Fibroblast of skin of left quadriceps (primary cell): ENCODE measurements at regions not wholly inside any gene's neighbourhood (a gene's known extent, or its start where the extent isn't known, plus 50 kb on each side); places are given as distances from the start of the nearest gene placed in this dataset.
"Not testable (repeated sequence)": the region's sequence is repeated elsewhere in the genome, so short reads cannot be mapped to it uniquely, and the experiment has no call there.

Experiments
- DNase-seq, 2 experiments: peaks; one replicate each; pipeline ENCODE4 v3.0.0-alpha.2; 2013; ENCODE audit warnings: low read depth in 2 of 2

- DNase-seq: no peak
Observed at GRCh38 chr4:79177388-79177787, 148.5 kb downstream of the NAA11 start.

GRCh38 chr4:79176351-79176750, 149.5 kb downstream of the NAA11 start:
- no peak for DNase-seq

GRCh38 chr4:79175716-79176115, 150.1 kb downstream of the NAA11 start:
- no peak for DNase-seq

GRCh38 chr4:79174490-79175252, 151.2 kb downstream of the NAA11 start:
- peak; percentile 33 to 39 for DNase-seq

GRCh38 chr4:79173186-79173585, 152.7 kb downstream of the NAA11 start:
- DNase-seq: no peak

GRCh38 chr4:79170077-79170476, 155.8 kb downstream of the NAA11 start:
- no peak for DNase-seq

- no peak for DNase-seq
Observed at GRCh38 chr4:79164907-79165610, 160.8 kb downstream of the NAA11 start.

GRCh38 chr4:79163981-79164490, 161.8 kb downstream of the NAA11 start:
- no peak for DNase-seq

- no peak for DNase-seq
Observed at GRCh38 chr4:79160962-79161361, 164.9 kb downstream of the NAA11 start.

GRCh38 chr4:79158705-79159104, 167.2 kb downstream of the NAA11 start:
- not testable (repeated sequence) for DNase-seq

GRCh38 chr4:79155336-79155735, 170.5 kb downstream of the NAA11 start:
- no peak for DNase-seq

GRCh38 chr4:79150820-79151416, 174.9 kb downstream of the NAA11 start:
- DNase-seq: no peak

GRCh38 chr4:79148369-79148768, 177.5 kb downstream of the NAA11 start:
- DNase-seq: no peak

- DNase-seq: no peak
Observed at GRCh38 chr4:79147251-79147650, 178.6 kb downstream of the NAA11 start.

- no peak for DNase-seq
Observed at GRCh38 chr4:79141530-79141929, 184.3 kb downstream of the NAA11 start.

GRCh38 chr4:79134767-79135166, 191.1 kb downstream of the NAA11 start:
- DNase-seq: no peak

GRCh38 chr4:79132826-79133225, 193.0 kb downstream of the NAA11 start:
- no peak for DNase-seq

- DNase-seq: no peak
Observed at GRCh38 chr4:79121875-79122358, 182.7 kb upstream of the PAQR3 start.

GRCh38 chr4:79121223-79121622, 182.0 kb upstream of the PAQR3 start:
- DNase-seq: no peak

- not testable (repeated sequence) for DNase-seq
Observed at GRCh38 chr4:79117051-79117450, 177.8 kb upstream of the PAQR3 start.

- DNase-seq: no peak
Observed at GRCh38 chr4:79107014-79107413, 167.8 kb upstream of the PAQR3 start.

GRCh38 chr4:79088946-79089691, 149.9 kb upstream of the PAQR3 start:
- no peak for DNase-seq
